ENCODE measurements at regions not wholly inside any gene's neighbourhood (a gene's known extent, or its start where the extent isn't known, plus 50 kb on each side); places are given as distances from the start of the nearest gene placed in this dataset.

GRCh38 chr6:79422666-79423065 lies 114.6 kb downstream of the LCA5 start:
- Histone ChIP-seq H3K9me3 (no peaks in the 10 kb centered on the region), H3K4me3 (ENCODE audit: control insufficient read depth in 1 of 2, extremely low read depth in 1 of 2, low read length in 1 of 2) (no peak overlapping the region), H3K4me1 (ENCODE audit: control insufficient read depth in 1 of 2, extremely low read depth in 1 of 2, insufficient read depth in 2 of 2, low read length in 2 of 2) (no peaks in the 10 kb centered on the region), H3K36me3 (ENCODE audit: control insufficient read depth in 2 of 2, extremely low read depth in 1 of 2, insufficient read depth in 1 of 2, low read length in 1 of 2) (no peaks in the 10 kb centered on the region), H3K27ac (ENCODE audit: low read length) (no peak overlapping the region), H3K27me3 (replicated peaks in 1 of 2; ENCODE audit: control insufficient read depth in 2 of 2, extremely low read depth in 1 of 2, insufficient read depth in 2 of 2, low read length in 1 of 2) (no peaks in the 10 kb centered on the region)
- Mint-ChIP-seq H3K4me3 (no peak overlapping the region), H3K4me1 (no peaks in the 10 kb centered on the region), H3K36me3 (no peaks in the 10 kb centered on the region), H3K27ac (no peak overlapping the region), H3K9me3 (no peaks in the 10 kb centered on the region), H3K27me3 (peaks cover 3 to 5% of the 10 kb centered on the region in 2 donors)
- POLR2A ChIA-PET: interaction anchor here in 1 of 2 donors (0.5 kb wide), 1 partner anchor 781 kb away, joined by 5 read pairs; no protein-coding TSS in a partner anchor
- no peak for DNase-seq
- WGBS (ENCODE audit: insufficient coverage): no CpG with 5 or more reads among the region's 1 CpG
- CTCF ChIA-PET: no interaction called here
- no peak for ATAC-seq (replicated peaks in 1 of 4)

GRCh38 chr6:79421707-79422484 lies 115.3 kb downstream of the LCA5 start:
- H3K36me3 ChIP-seq (ENCODE audit: control insufficient read depth in 2 of 2, extremely low read depth in 1 of 2, insufficient read depth in 1 of 2, low read length in 1 of 2): no peaks in the 10 kb centered on the region
- WGBS (ENCODE audit: insufficient coverage): no CpG with 5 or more reads among the region's 5 CpGs
- H3K9me3 ChIP-seq: no peaks in the 10 kb centered on the region
- H3K27me3 ChIP-seq (replicated peaks in 1 of 2; ENCODE audit: control insufficient read depth in 2 of 2, extremely low read depth in 1 of 2, insufficient read depth in 2 of 2, low read length in 1 of 2): no peaks in the 10 kb centered on the region
- no peak for ATAC-seq (replicated peaks in 1 of 4)
- no peak overlapping the region for H3K27ac ChIP-seq (ENCODE audit: low read length)
- Mint-ChIP-seq H3K36me3 (no peaks in the 10 kb centered on the region), H3K9me3 (no peaks in the 10 kb centered on the region), H3K4me3 (no peak overlapping the region), H3K4me1 (no peaks in the 10 kb centered on the region), H3K27ac (no peak overlapping the region), H3K27me3 (peaks cover 3 to 5% of the 10 kb centered on the region in 2 donors)
- no peak for DNase-seq
- no peaks in the 10 kb centered on the region for H3K4me1 ChIP-seq (ENCODE audit: control insufficient read depth in 1 of 2, extremely low read depth in 1 of 2, insufficient read depth in 2 of 2, low read length in 2 of 2)
- POLR2A ChIA-PET: no interaction called here
- CTCF ChIA-PET: no interaction called here
- no peak overlapping the region for H3K4me3 ChIP-seq (ENCODE audit: control insufficient read depth in 1 of 2, extremely low read depth in 1 of 2, low read length in 1 of 2)

GRCh38 chr6:79421001-79421411 lies 116.2 kb downstream of the LCA5 start:
- ATAC-seq (replicated peaks in 1 of 4) (no peak), DNase-seq (no peak)
- no peaks in the 10 kb centered on the region for H3K4me1 Mint-ChIP-seq
- no peaks in the 10 kb centered on the region for H3K4me1 ChIP-seq (ENCODE audit: control insufficient read depth in 1 of 2, extremely low read depth in 1 of 2, insufficient read depth in 2 of 2, low read length in 2 of 2)
- H3K4me3 Mint-ChIP-seq: no peak overlapping the region
- H3K27ac Mint-ChIP-seq: no peak overlapping the region
- no peaks in the 10 kb centered on the region for H3K9me3 ChIP-seq
- ChIA-PET POLR2A (no interaction called here), CTCF (interaction anchor here in 1 of 2 donors (1.0 kb wide), 1 partner anchor 522 kb away, joined by 3 read pairs; no protein-coding TSS in a partner anchor)
- H3K4me3 ChIP-seq (ENCODE audit: control insufficient read depth in 1 of 2, extremely low read depth in 1 of 2, low read length in 1 of 2): no peak overlapping the region
- H3K36me3 ChIP-seq (ENCODE audit: control insufficient read depth in 2 of 2, extremely low read depth in 1 of 2, insufficient read depth in 1 of 2, low read length in 1 of 2): no peaks in the 10 kb centered on the region
- H3K27ac ChIP-seq (ENCODE audit: low read length): no peak overlapping the region
- H3K36me3 Mint-ChIP-seq: no peaks in the 10 kb centered on the region
- no peaks in the 10 kb centered on the region for H3K27me3 ChIP-seq (replicated peaks in 1 of 2; ENCODE audit: control insufficient read depth in 2 of 2, extremely low read depth in 1 of 2, insufficient read depth in 2 of 2, low read length in 1 of 2)
- no peaks in the 10 kb centered on the region for H3K9me3 Mint-ChIP-seq
- H3K27me3 Mint-ChIP-seq: peaks cover 3 to 7% of the 10 kb centered on the region in 2 donors
- WGBS (ENCODE audit: insufficient coverage): no CpG with 5 or more reads among the region's 4 CpGs

GRCh38 chr6:79420054-79420453 lies 117.2 kb downstream of the LCA5 start:
- Histone ChIP-seq H3K4me1 (ENCODE audit: control insufficient read depth in 1 of 2, extremely low read depth in 1 of 2, insufficient read depth in 2 of 2, low read length in 2 of 2) (no peaks in the 10 kb centered on the region), H3K36me3 (ENCODE audit: control insufficient read depth in 2 of 2, extremely low read depth in 1 of 2, insufficient read depth in 1 of 2, low read length in 1 of 2) (no peaks in the 10 kb centered on the region), H3K27me3 (replicated peaks in 1 of 2; ENCODE audit: control insufficient read depth in 2 of 2, extremely low read depth in 1 of 2, insufficient read depth in 2 of 2, low read length in 1 of 2) (no peaks in the 10 kb centered on the region), H3K9me3 (no peaks in the 10 kb centered on the region), H3K27ac (ENCODE audit: low read length) (no peak overlapping the region), H3K4me3 (ENCODE audit: control insufficient read depth in 1 of 2, extremely low read depth in 1 of 2, low read length in 1 of 2) (no peak overlapping the region)
- H3K4me1 Mint-ChIP-seq: no peaks in the 10 kb centered on the region
- WGBS (ENCODE audit: insufficient coverage): no CpG with 5 or more reads among the region's 1 CpG
- ChIA-PET CTCF (interaction anchor here (0.6 to 1.0 kb wide), 2 partner anchors 523 to 815 kb away, joined by 3 read pairs; no protein-coding TSS in a partner anchor), POLR2A (no interaction called here)
- H3K9me3 Mint-ChIP-seq: no peaks in the 10 kb centered on the region
- DNase-seq: no peak
- no peak overlapping the region for H3K4me3 Mint-ChIP-seq
- H3K36me3 Mint-ChIP-seq: no peaks in the 10 kb centered on the region
- H3K27me3 Mint-ChIP-seq: peaks cover 3 to 7% of the 10 kb centered on the region in 2 donors
- H3K27ac Mint-ChIP-seq: no peak overlapping the region
- ATAC-seq (replicated peaks in 1 of 4): no peak

- DNase-seq (no peak), ATAC-seq (replicated peaks in 1 of 4) (no peak)
- 0% methylated on average over 1 of the region's 2 CpGs for WGBS (ENCODE audit: insufficient coverage)
- H3K4me3 ChIP-seq (ENCODE audit: control insufficient read depth in 1 of 2, extremely low read depth in 1 of 2, low read length in 1 of 2): no peak overlapping the region
- no peak overlapping the region for H3K4me3 Mint-ChIP-seq
- H3K36me3 ChIP-seq (ENCODE audit: control insufficient read depth in 2 of 2, extremely low read depth in 1 of 2, insufficient read depth in 1 of 2, low read length in 1 of 2): no peaks in the 10 kb centered on the region
- no peak overlapping the region for H3K27ac Mint-ChIP-seq
- H3K27me3 Mint-ChIP-seq: peaks cover 0 to 4% of the 10 kb centered on the region in 2 donors
- no peaks in the 10 kb centered on the region for H3K9me3 ChIP-seq
- no peaks in the 10 kb centered on the region for H3K4me1 Mint-ChIP-seq
- ChIA-PET CTCF (no interaction called here), POLR2A (no interaction called here)
- no peak overlapping the region for H3K27ac ChIP-seq (ENCODE audit: low read length)
- no peaks in the 10 kb centered on the region for H3K9me3 Mint-ChIP-seq
- H3K36me3 Mint-ChIP-seq: no peaks in the 10 kb centered on the region
- no peaks in the 10 kb centered on the region for H3K27me3 ChIP-seq (replicated peaks in 1 of 2; ENCODE audit: control insufficient read depth in 2 of 2, extremely low read depth in 1 of 2, insufficient read depth in 2 of 2, low read length in 1 of 2)
- no peaks in the 10 kb centered on the region for H3K4me1 ChIP-seq (ENCODE audit: control insufficient read depth in 1 of 2, extremely low read depth in 1 of 2, insufficient read depth in 2 of 2, low read length in 2 of 2)
Observed at GRCh38 chr6:79416931-79417330, 120.3 kb downstream of the LCA5 start.

GRCh38 chr6:79413562-79414002 lies 123.6 kb downstream of the LCA5 start:
- no peaks in the 10 kb centered on the region for H3K9me3 Mint-ChIP-seq
- ATAC-seq (replicated peaks in 1 of 4) (no peak), DNase-seq (no peak)
- Histone ChIP-seq H3K4me3 (ENCODE audit: control insufficient read depth in 1 of 2, extremely low read depth in 1 of 2, low read length in 1 of 2) (no peak overlapping the region), H3K27ac (ENCODE audit: low read length) (no peak overlapping the region), H3K36me3 (ENCODE audit: control insufficient read depth in 2 of 2, extremely low read depth in 1 of 2, insufficient read depth in 1 of 2, low read length in 1 of 2) (no peaks in the 10 kb centered on the region), H3K4me1 (ENCODE audit: control insufficient read depth in 1 of 2, extremely low read depth in 1 of 2, insufficient read depth in 2 of 2, low read length in 2 of 2) (no peaks in the 10 kb centered on the region), H3K27me3 (replicated peaks in 1 of 2; ENCODE audit: control insufficient read depth in 2 of 2, extremely low read depth in 1 of 2, insufficient read depth in 2 of 2, low read length in 1 of 2) (no peaks in the 10 kb centered on the region), H3K9me3 (no peaks in the 10 kb centered on the region)
- H3K27ac Mint-ChIP-seq: no peak overlapping the region
- no peaks in the 10 kb centered on the region for H3K4me1 Mint-ChIP-seq
- no peaks in the 10 kb centered on the region for H3K36me3 Mint-ChIP-seq
- WGBS (ENCODE audit: insufficient coverage): no CpG with 5 or more reads among the region's 2 CpGs
- ChIA-PET CTCF (no interaction called here), POLR2A (no interaction called here)
- peaks cover 0 to 2% of the 10 kb centered on the region in 2 donors for H3K27me3 Mint-ChIP-seq
- H3K4me3 Mint-ChIP-seq: no peak overlapping the region

All from T-cell (primary cell).